ENCODE measurements at regions not wholly inside any gene's neighbourhood (a gene's known extent, or its start where the extent isn't known, plus 50 kb on each side); places are given as distances from the start of the nearest gene placed in this dataset.
A peak's percentile ranks its signal among the peaks of the same experiment; 100 is the strongest.

GRCh38 chr2:217166241-217166850 lies 306.5 kb upstream of the TNP1 start:
- no peaks in the 10 kb centered on the region for H3K27me3 ChIP-seq (ENCODE audit: low read length)
- H4K20me1 ChIP-seq (ENCODE audit: insufficient read depth, low read depth, low read length): no peaks in the 10 kb centered on the region
- H3K79me2 ChIP-seq (ENCODE audit: low read length): no peaks in the 10 kb centered on the region
- H3K4me1 ChIP-seq (ENCODE audit: low read length): no peaks in the 10 kb centered on the region
- H3K9me2 ChIP-seq (replicated peaks; ENCODE audit: insufficient read depth, low read length): no peaks in the 10 kb centered on the region
- peak; percentile 78 for DNase-seq
- H3K4me2 ChIP-seq (ENCODE audit: low read depth, low read length, poor library complexity, severe bottlenecking): no peak overlapping the region
- H3K9me3 ChIP-seq (ENCODE audit: low read length): no peaks in the 10 kb centered on the region
- H3K36me3 ChIP-seq (ENCODE audit: insufficient read depth, low read length): no peaks in the 10 kb centered on the region
- H2AFZ ChIP-seq (ENCODE audit: low read length): no peak overlapping the region
- H3K9ac ChIP-seq (ENCODE audit: low read length): no peak overlapping the region
- H3K27ac ChIP-seq (ENCODE audit: low read length): no peak overlapping the region
- no peak overlapping the region for H3K4me3 ChIP-seq (ENCODE audit: low read length)

- H4K20me1 ChIP-seq (ENCODE audit: insufficient read depth, low read depth, low read length): no peaks in the 10 kb centered on the region
- no peaks in the 10 kb centered on the region for H3K4me1 ChIP-seq (ENCODE audit: low read length)
- H3K27me3 ChIP-seq (ENCODE audit: low read length): no peaks in the 10 kb centered on the region
Measured at GRCh38 chr2:217165547-217165946, 305.7 kb upstream of the TNP1 start.

GRCh38 chr2:217163987-217164386 lies 304.1 kb upstream of the TNP1 start:
- Histone ChIP-seq H4K20me1 (ENCODE audit: insufficient read depth, low read depth, low read length) (no peaks in the 10 kb centered on the region), H3K9me2 (replicated peaks; ENCODE audit: insufficient read depth, low read length) (no peaks in the 10 kb centered on the region), H3K9me3 (ENCODE audit: low read length) (no peaks in the 10 kb centered on the region), H3K4me1 (ENCODE audit: low read length) (no peaks in the 10 kb centered on the region), H3K4me2 (ENCODE audit: low read depth, low read length, poor library complexity, severe bottlenecking) (no peak overlapping the region), H3K27ac (ENCODE audit: low read length) (no peak overlapping the region), H3K79me2 (ENCODE audit: low read length) (no peaks in the 10 kb centered on the region), H3K4me3 (ENCODE audit: low read length) (no peak overlapping the region), H2AFZ (ENCODE audit: low read length) (no peak overlapping the region), H3K9ac (ENCODE audit: low read length) (no peak overlapping the region), H3K27me3 (ENCODE audit: low read length) (no peaks in the 10 kb centered on the region), H3K36me3 (ENCODE audit: insufficient read depth, low read length) (no peaks in the 10 kb centered on the region)
- DNase-seq: no peak

More at GRCh38 chr2:217165547-217165946, 305.7 kb upstream of the TNP1 start:
- Histone ChIP-seq H2AFZ (ENCODE audit: low read length) (no peak overlapping the region), H3K36me3 (ENCODE audit: insufficient read depth, low read length) (no peaks in the 10 kb centered on the region), H3K9me2 (replicated peaks; ENCODE audit: insufficient read depth, low read length) (no peaks in the 10 kb centered on the region), H3K9me3 (ENCODE audit: low read length) (no peaks in the 10 kb centered on the region), H3K79me2 (ENCODE audit: low read length) (no peaks in the 10 kb centered on the region), H3K4me3 (ENCODE audit: low read length) (no peak overlapping the region), H3K9ac (ENCODE audit: low read length) (no peak overlapping the region), H3K27ac (ENCODE audit: low read length) (no peak overlapping the region), H3K4me2 (ENCODE audit: low read depth, low read length, poor library complexity, severe bottlenecking) (no peak overlapping the region)
- DNase-seq: no peak

- Histone ChIP-seq H3K4me2 (ENCODE audit: low read depth, low read length, poor library complexity, severe bottlenecking) (no peak overlapping the region), H3K79me2 (ENCODE audit: low read length) (no peaks in the 10 kb centered on the region), H3K9ac (ENCODE audit: low read length) (no peak overlapping the region), H3K9me2 (replicated peaks; ENCODE audit: insufficient read depth, low read length) (no peaks in the 10 kb centered on the region), H3K4me3 (ENCODE audit: low read length) (no peak overlapping the region), H3K36me3 (ENCODE audit: insufficient read depth, low read length) (no peaks in the 10 kb centered on the region), H2AFZ (ENCODE audit: low read length) (no peak overlapping the region), H3K27me3 (ENCODE audit: low read length) (no peaks in the 10 kb centered on the region), H3K9me3 (ENCODE audit: low read length) (no peaks in the 10 kb centered on the region), H3K4me1 (ENCODE audit: low read length) (no peaks in the 10 kb centered on the region), H4K20me1 (ENCODE audit: insufficient read depth, low read depth, low read length) (no peaks in the 10 kb centered on the region), H3K27ac (ENCODE audit: low read length) (no peak overlapping the region)
- no peak for DNase-seq
Measured at GRCh38 chr2:217162533-217162932, 302.7 kb upstream of the TNP1 start.

GRCh38 chr2:217160978-217161973 lies 301.4 kb upstream of the TNP1 start:
- no peaks in the 10 kb centered on the region for H3K79me2 ChIP-seq (ENCODE audit: low read length)
- H3K27me3 ChIP-seq (ENCODE audit: low read length): no peaks in the 10 kb centered on the region
- H3K4me2 ChIP-seq (ENCODE audit: low read depth, low read length, poor library complexity, severe bottlenecking): no peak overlapping the region
- no peaks in the 10 kb centered on the region for H3K9me3 ChIP-seq (ENCODE audit: low read length)
- H3K4me1 ChIP-seq (ENCODE audit: low read length): no peaks in the 10 kb centered on the region
- H3K9ac ChIP-seq (ENCODE audit: low read length): no peak overlapping the region
- no peaks in the 10 kb centered on the region for H4K20me1 ChIP-seq (ENCODE audit: insufficient read depth, low read depth, low read length)
- no peaks in the 10 kb centered on the region for H3K9me2 ChIP-seq (replicated peaks; ENCODE audit: insufficient read depth, low read length)
- H2AFZ ChIP-seq (ENCODE audit: low read length): no peak overlapping the region
- DNase-seq: no peak
- no peak overlapping the region for H3K4me3 ChIP-seq (ENCODE audit: low read length)
- H3K27ac ChIP-seq (ENCODE audit: low read length): no peak overlapping the region
- H3K36me3 ChIP-seq (ENCODE audit: insufficient read depth, low read length): no peaks in the 10 kb centered on the region

- Histone ChIP-seq H3K9me2 (replicated peaks; ENCODE audit: insufficient read depth, low read length) (no peaks in the 10 kb centered on the region), H4K20me1 (ENCODE audit: insufficient read depth, low read depth, low read length) (no peaks in the 10 kb centered on the region), H3K27me3 (ENCODE audit: low read length) (no peaks in the 10 kb centered on the region), H3K4me3 (ENCODE audit: low read length) (no peak overlapping the region), H3K4me2 (ENCODE audit: low read depth, low read length, poor library complexity, severe bottlenecking) (no peak overlapping the region), H3K36me3 (ENCODE audit: insufficient read depth, low read length) (no peaks in the 10 kb centered on the region), H3K9me3 (ENCODE audit: low read length) (no peaks in the 10 kb centered on the region), H2AFZ (ENCODE audit: low read length) (no peak overlapping the region), H3K27ac (ENCODE audit: low read length) (no peak overlapping the region), H3K79me2 (ENCODE audit: low read length) (no peaks in the 10 kb centered on the region), H3K9ac (ENCODE audit: low read length) (no peak overlapping the region), H3K4me1 (ENCODE audit: low read length) (no peaks in the 10 kb centered on the region)
- no peak for DNase-seq
Measured at GRCh38 chr2:217160103-217160743, 300.4 kb upstream of the TNP1 start.

- DNase-seq: no peak
- no peaks in the 10 kb centered on the region for H3K9me3 ChIP-seq (ENCODE audit: low read length)
- H3K9ac ChIP-seq (ENCODE audit: low read length): no peak overlapping the region
- no peak overlapping the region for H3K27ac ChIP-seq (ENCODE audit: low read length)
- no peaks in the 10 kb centered on the region for H3K9me2 ChIP-seq (replicated peaks; ENCODE audit: insufficient read depth, low read length)
- no peak overlapping the region for H2AFZ ChIP-seq (ENCODE audit: low read length)
- H3K4me2 ChIP-seq (ENCODE audit: low read depth, low read length, poor library complexity, severe bottlenecking): no peak overlapping the region
- H3K27me3 ChIP-seq (ENCODE audit: low read length): no peaks in the 10 kb centered on the region
- no peaks in the 10 kb centered on the region for H3K4me1 ChIP-seq (ENCODE audit: low read length)
- no peaks in the 10 kb centered on the region for H3K79me2 ChIP-seq (ENCODE audit: low read length)
- no peaks in the 10 kb centered on the region for H3K36me3 ChIP-seq (ENCODE audit: insufficient read depth, low read length)
- no peak overlapping the region for H3K4me3 ChIP-seq (ENCODE audit: low read length)
- H4K20me1 ChIP-seq (ENCODE audit: insufficient read depth, low read depth, low read length): no peaks in the 10 kb centered on the region
Measured at GRCh38 chr2:217158928-217159327, 299.1 kb upstream of the TNP1 start.

- Histone ChIP-seq H3K9me2 (replicated peaks; ENCODE audit: insufficient read depth, low read length) (no peaks in the 10 kb centered on the region), H3K9ac (ENCODE audit: low read length) (no peak overlapping the region), H4K20me1 (ENCODE audit: insufficient read depth, low read depth, low read length) (no peaks in the 10 kb centered on the region), H3K4me2 (ENCODE audit: low read depth, low read length, poor library complexity, severe bottlenecking) (no peak overlapping the region), H3K79me2 (ENCODE audit: low read length) (no peaks in the 10 kb centered on the region), H2AFZ (ENCODE audit: low read length) (no peak overlapping the region), H3K36me3 (ENCODE audit: insufficient read depth, low read length) (no peaks in the 10 kb centered on the region), H3K4me1 (ENCODE audit: low read length) (no peaks in the 10 kb centered on the region), H3K9me3 (ENCODE audit: low read length) (no peaks in the 10 kb centered on the region), H3K27me3 (ENCODE audit: low read length) (no peaks in the 10 kb centered on the region), H3K27ac (ENCODE audit: low read length) (no peak overlapping the region), H3K4me3 (ENCODE audit: low read length) (no peak overlapping the region)
- no peak for DNase-seq
Measured at GRCh38 chr2:217157581-217157980, 297.7 kb upstream of the TNP1 start.
